Smooth muscle cell (in vitro differentiated cells): ENCODE measurements at regions not wholly inside any gene's neighbourhood (a gene's known extent, or its start where the extent isn't known, plus 50 kb on each side); places are given as distances from the start of the nearest gene placed in this dataset.
A peak's percentile ranks its signal among the peaks of the same experiment; 100 is the strongest.
"Not testable (repeated sequence)": the region's sequence is repeated elsewhere in the genome, so short reads cannot be mapped to it uniquely, and the experiment has no call there.

Source experiments
- DNase-seq: peaks from one replicate; lab custom pipeline; 2025; ENCODE audit not compliant: unreplicated experiment; lab: John Stamatoyannopoulos, UW
- H2AFZ ChIP-seq: fragments of 200-600 bp; sonication (generic); 2 replicates; pipeline ENCODE4 v1.6.0; 2016; ENCODE audit warnings: antibody characterized with exemption, low read depth, mild to moderate bottlenecking
- H3F3A ChIP-seq: fragments of 200-600 bp; sonication (generic); 2 replicates; pipeline ENCODE4 v1.6.0; 2017; ENCODE audit warnings: antibody characterized with exemption, low read depth
- H3K27ac ChIP-seq: fragments of 200-600 bp; sonication (generic); 2 replicates; pipeline ENCODE4 v1.5.1; 2016; ENCODE audit warnings: low read depth, mild to moderate bottlenecking
- H3K27me3 ChIP-seq: fragments of 200-600 bp; sonication (generic); 2 replicates; pipeline ENCODE4 v1.6.1; 2016; ENCODE audit warnings: low read depth, mild to moderate bottlenecking
- H3K36me3 ChIP-seq: fragments of 200-600 bp; sonication (generic); 2 replicates; pipeline ENCODE4 v1.5.1; 2016; ENCODE audit warnings: low read depth
- H3K4me1 ChIP-seq: fragments of 200-600 bp; sonication (generic); 2 replicates; pipeline ENCODE4 v1.5.1; 2016; ENCODE audit warnings: low read depth
- H3K4me2 ChIP-seq: fragments of 200-600 bp; sonication (generic); 2 replicates; pipeline ENCODE4 v1.6.0; 2016; ENCODE audit warnings: mild to moderate bottlenecking
- H3K4me3 ChIP-seq: fragments of 200-600 bp; sonication (generic); 2 replicates; pipeline ENCODE4 v1.5.1; 2016; ENCODE audit warnings: mild to moderate bottlenecking
- H3K79me2 ChIP-seq: fragments of 200-600 bp; sonication (generic); 2 replicates; pipeline ENCODE4 v1.6.0; 2016; ENCODE audit warnings: low read depth, mild to moderate bottlenecking
- H3K9ac ChIP-seq: fragments of 200-600 bp; sonication (generic); 2 replicates; pipeline ENCODE4 v1.6.0; 2016; ENCODE audit warnings: low read depth
- H3K9me3 ChIP-seq: fragments of 200-600 bp; sonication (generic); replicated peaks from 2 replicates; pipeline ENCODE4 v1.5.1; 2016; ENCODE audit warnings: low read depth
- H4K20me1 ChIP-seq: fragments of 200-600 bp; sonication (generic); 2 replicates; pipeline ENCODE4 v1.6.0; 2016; ENCODE audit warnings: low read depth
- CTCF ChIP-seq: fragments of 200-600 bp; sonication (generic); IDR thresholded peaks from 2 replicates; pipeline ENCODE4 v1.5.1; 2017; ENCODE audit warnings: borderline replicate concordance, mild to moderate bottlenecking, antibody characterized with exemption; ENCODE audit not compliant: insufficient read depth, poor library complexity, severe bottlenecking
- WGBS: methylation state at CpG from one replicate; pipeline ENCODE4 v1.1.7; 2016; ENCODE audit warnings: low lambda C conversion rate; 5-methylcytosine and 5-hydroxymethylcytosine counted together

DNA sequence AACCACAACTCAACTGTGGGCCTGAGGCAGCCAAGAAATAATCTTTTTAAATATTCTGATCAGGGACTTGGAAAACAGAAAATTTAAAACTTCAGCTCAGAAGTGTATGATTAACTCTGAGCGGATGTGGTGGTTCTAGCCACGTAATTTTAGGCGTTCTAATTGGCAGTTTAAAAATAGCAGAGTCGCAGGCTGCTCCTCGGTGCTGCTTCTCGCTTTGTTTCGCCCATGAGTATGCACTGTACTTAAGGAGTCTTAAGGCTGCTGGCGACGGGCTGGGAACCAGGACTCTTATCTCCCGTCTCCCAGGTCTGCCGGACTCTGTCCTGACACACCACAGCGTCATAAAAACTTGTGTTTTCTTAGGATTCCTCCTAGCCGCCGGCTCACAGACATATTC is 113.4 kb upstream of the PELI2 start:
- Histone ChIP-seq H3K4me1 (peaks cover 44% of the 10 kb centered on the region), H3K27me3 (no peaks in the 10 kb centered on the region), H3F3A (peaks cover 3% of the 10 kb centered on the region), H3K9me3 (no peaks in the 10 kb centered on the region), H2AFZ (no peak overlapping the region), H3K27ac (peak overlapping the region; percentile 99), H3K36me3 (no peaks in the 10 kb centered on the region), H3K4me3 (peak overlapping the region; percentile 35), H4K20me1 (no peaks in the 10 kb centered on the region), H3K9ac (peak overlapping the region; percentile 98), H3K4me2 (peak overlapping the region; percentile 79), H3K79me2 (no peaks in the 10 kb centered on the region)
- DNase-seq = peak; percentile 16
- no peak for TF ChIP-seq CTCF
- WGBS = 3% methylated on average over 14 of the region's 14 CpGs

- no peak for TF ChIP-seq CTCF
- Histone ChIP-seq H3K4me3 (peak overlapping the region; percentile 35), H3K9ac (peak overlapping the region; percentile 98), H3K9me3 (no peaks in the 10 kb centered on the region), H4K20me1 (no peaks in the 10 kb centered on the region), H3K27me3 (no peaks in the 10 kb centered on the region), H3F3A (peaks cover 3% of the 10 kb centered on the region), H3K4me2 (peak overlapping the region; percentile 79), H3K27ac (peak overlapping the region; percentile 99), H3K4me1 (peaks cover 44% of the 10 kb centered on the region), H3K36me3 (no peaks in the 10 kb centered on the region), H2AFZ (peak overlapping the region; percentile 15), H3K79me2 (no peaks in the 10 kb centered on the region)
- peak; percentile 21 for DNase-seq
- WGBS = 25% methylated on average over 11 of the region's 11 CpGs
Observed at GRCh38 chr14:56005191-56006053, 112.8 kb upstream of the PELI2 start.

DNA sequence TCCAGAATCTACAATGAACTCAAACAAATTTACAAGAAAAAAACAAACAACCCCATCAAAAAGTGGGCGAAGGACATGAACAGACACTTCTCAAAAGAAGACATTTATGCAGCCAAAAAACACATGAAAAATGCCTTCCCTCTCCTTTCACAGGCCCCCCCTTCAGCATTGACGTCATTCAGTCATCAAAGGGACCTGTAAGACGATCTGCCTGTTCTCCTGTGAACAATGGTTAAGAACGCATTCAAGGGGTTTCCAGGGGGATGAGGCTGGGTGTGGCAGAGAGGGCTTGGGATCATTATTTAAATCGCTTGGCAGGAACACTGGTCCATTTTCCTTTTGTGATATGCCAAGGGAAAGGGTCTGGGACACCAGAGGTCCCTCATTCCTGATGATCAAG is 110.7 kb upstream of the PELI2 start:
- not testable (repeated sequence) for H3K9me3 ChIP-seq, H3K4me3 ChIP-seq, H2AFZ ChIP-seq, H3K4me2 ChIP-seq, H3K79me2 ChIP-seq, H4K20me1 ChIP-seq, H3K9ac ChIP-seq, H3F3A ChIP-seq, DNase-seq, H3K27ac ChIP-seq, H3K27me3 ChIP-seq, H3K36me3 ChIP-seq
- 86% methylated on average over 5 of the region's 5 CpGs for WGBS
- peaks cover 35% of the 10 kb centered on the region for H3K4me1 ChIP-seq

GRCh38 chr14:56008150-56008549 is 110.1 kb upstream of the PELI2 start:
- Histone ChIP-seq H3K4me1 (peaks cover 29% of the 10 kb centered on the region), H3K4me3 (no peak overlapping the region), H3F3A (peaks cover 3% of the 10 kb centered on the region), H3K27me3 (no peaks in the 10 kb centered on the region), H3K79me2 (no peaks in the 10 kb centered on the region), H3K36me3 (no peaks in the 10 kb centered on the region), H2AFZ (no peak overlapping the region), H3K9ac (no peak overlapping the region), H3K9me3 (no peaks in the 10 kb centered on the region), H3K4me2 (no peak overlapping the region), H4K20me1 (no peaks in the 10 kb centered on the region), H3K27ac (no peak overlapping the region)
- 86% methylated on average over 1 of the region's 1 CpG for WGBS
- TF ChIP-seq CTCF = no peak
- no peak for DNase-seq

- not testable (repeated sequence) for H2AFZ ChIP-seq, H4K20me1 ChIP-seq, H3K4me3 ChIP-seq, H3K36me3 ChIP-seq, H3K79me2 ChIP-seq, DNase-seq, H3K9me3 ChIP-seq, H3K9ac ChIP-seq, H3K27ac ChIP-seq, H3K27me3 ChIP-seq, H3K4me2 ChIP-seq, H3F3A ChIP-seq
- peaks cover 24% of the 10 kb centered on the region for H3K4me1 ChIP-seq
- 99% methylated on average over 3 of the region's 3 CpGs for WGBS
Observed at GRCh38 chr14:56008661-56009060, 109.5 kb upstream of the PELI2 start.
